ENCODE measurements at regions not wholly inside any gene's neighbourhood (a gene's known extent, or its start where the extent isn't known, plus 50 kb on each side); places are given as distances from the start of the nearest gene placed in this dataset.

DNA sequence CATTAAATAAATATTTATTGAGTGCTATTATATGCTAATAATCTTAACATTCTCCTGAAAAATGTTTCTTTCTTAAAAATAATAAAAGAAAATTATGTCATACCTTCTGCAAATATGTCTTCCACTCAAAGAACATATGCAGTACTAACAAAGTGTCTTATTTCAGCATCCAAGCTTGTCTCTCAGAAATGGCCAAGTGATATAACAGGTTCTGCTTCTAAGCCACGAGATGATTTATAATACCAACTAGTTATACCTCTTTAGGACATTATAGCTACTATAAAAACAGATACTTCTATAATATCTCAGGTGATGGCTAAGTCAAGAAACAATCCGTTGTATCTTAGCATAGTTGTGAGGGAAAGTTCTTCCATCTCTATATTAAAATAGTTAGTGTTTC lies 128.1 kb upstream of the ARID2 start:
- TF ChIP-seq TAF1 (IDR thresholded peaks at IDR 0.05; ENCODE audit: borderline replicate concordance, insufficient read depth, low read length) (no peak), FOXP2 (optimal IDR thresholded peaks at IDR 0.05; ENCODE audit: borderline replicate concordance, extremely low read depth, extremely low read length, insufficient read depth) (no peak), SIN3A (IDR thresholded peaks at IDR 0.05; ENCODE audit: borderline replicate concordance, insufficient read depth, low read length) (no peak), POLR2AphosphoS5 (IDR thresholded peaks at IDR 0.05; ENCODE audit: low read depth, low read length) (no peak)
- TF ChIP-seq, protein P1, sequence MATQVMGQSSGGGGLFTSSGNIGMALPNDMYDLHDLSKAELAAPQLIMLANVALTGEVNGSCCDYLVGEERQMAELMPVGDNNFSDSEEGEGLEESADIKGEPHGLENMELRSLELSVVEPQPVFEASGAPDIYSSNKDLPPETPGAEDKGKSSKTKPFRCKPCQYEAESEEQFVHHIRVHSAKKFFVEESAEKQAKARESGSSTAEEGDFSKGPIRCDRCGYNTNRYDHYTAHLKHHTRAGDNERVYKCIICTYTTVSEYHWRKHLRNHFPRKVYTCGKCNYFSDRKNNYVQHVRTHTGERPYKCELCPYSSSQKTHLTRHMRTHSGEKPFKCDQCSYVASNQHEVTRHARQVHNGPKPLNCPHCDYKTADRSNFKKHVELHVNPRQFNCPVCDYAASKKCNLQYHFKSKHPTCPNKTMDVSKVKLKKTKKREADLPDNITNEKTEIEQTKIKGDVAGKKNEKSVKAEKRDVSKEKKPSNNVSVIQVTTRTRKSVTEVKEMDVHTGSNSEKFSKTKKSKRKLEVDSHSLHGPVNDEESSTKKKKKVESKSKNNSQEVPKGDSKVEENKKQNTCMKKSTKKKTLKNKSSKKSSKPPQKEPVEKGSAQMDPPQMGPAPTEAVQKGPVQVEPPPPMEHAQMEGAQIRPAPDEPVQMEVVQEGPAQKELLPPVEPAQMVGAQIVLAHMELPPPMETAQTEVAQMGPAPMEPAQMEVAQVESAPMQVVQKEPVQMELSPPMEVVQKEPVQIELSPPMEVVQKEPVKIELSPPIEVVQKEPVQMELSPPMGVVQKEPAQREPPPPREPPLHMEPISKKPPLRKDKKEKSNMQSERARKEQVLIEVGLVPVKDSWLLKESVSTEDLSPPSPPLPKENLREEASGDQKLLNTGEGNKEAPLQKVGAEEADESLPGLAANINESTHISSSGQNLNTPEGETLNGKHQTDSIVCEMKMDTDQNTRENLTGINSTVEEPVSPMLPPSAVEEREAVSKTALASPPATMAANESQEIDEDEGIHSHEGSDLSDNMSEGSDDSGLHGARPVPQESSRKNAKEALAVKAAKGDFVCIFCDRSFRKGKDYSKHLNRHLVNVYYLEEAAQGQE (IDR thresholded peaks at IDR 0.05; ENCODE audit: insufficient read depth in 1 of 2, low read depth in 2 of 2, low read length in 2 of 2), result no peak

DNA sequence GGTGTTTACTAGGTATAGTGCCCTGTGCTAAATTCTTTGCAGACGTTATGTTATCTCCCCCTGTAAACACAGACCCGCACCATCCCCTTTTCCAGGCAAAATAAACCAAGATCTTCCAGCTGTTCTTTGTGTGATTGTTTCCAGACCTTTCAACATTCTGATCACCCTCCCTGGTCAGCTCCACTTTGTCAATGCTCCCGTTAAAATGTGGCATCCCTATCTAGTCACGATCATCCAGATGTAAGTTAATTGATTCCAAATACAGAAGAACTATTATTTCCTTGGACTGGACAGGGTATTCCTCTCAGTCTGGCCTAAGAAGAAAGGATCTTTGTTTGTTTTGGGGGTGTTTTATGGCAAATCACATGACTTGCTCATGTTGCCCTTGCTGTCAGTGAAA lies 127.6 kb upstream of the ARID2 start:
- TF ChIP-seq POLR2AphosphoS5 (IDR thresholded peaks at IDR 0.05; ENCODE audit: low read depth, low read length) (no peak), TAF1 (IDR thresholded peaks at IDR 0.05; ENCODE audit: borderline replicate concordance, insufficient read depth, low read length) (no peak), FOXP2 (optimal IDR thresholded peaks at IDR 0.05; ENCODE audit: borderline replicate concordance, extremely low read depth, extremely low read length, insufficient read depth) (no peak), SIN3A (IDR thresholded peaks at IDR 0.05; ENCODE audit: borderline replicate concordance, insufficient read depth, low read length) (no peak)
- TF ChIP-seq, protein P1 (IDR thresholded peaks at IDR 0.05; ENCODE audit: insufficient read depth in 1 of 2, low read depth in 2 of 2, low read length in 2 of 2), result no peak

DNA sequence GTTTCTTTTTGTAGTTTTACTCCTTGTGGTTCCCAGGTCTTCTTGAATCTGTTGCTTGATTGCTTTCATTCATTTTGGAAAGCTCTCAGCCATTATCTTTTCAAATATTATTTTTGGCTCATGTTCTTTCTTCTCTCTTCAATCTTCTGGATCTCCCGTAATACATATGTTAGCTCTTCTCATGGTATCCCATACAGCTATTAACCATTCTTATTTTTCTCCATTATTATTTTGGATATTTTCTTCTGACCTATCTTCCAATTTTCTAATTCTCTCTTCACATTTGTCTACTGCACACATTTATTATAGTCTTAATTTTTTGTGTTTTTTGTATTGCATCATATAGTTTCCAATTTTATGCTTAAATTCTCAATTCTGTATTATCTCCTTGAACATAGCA lies 123.9 kb upstream of the ARID2 start:
- TF ChIP-seq, protein P1 (IDR thresholded peaks at IDR 0.05; ENCODE audit: insufficient read depth in 1 of 2, low read depth in 2 of 2, low read length in 2 of 2), result no peak
- TF ChIP-seq POLR2AphosphoS5 (IDR thresholded peaks at IDR 0.05; ENCODE audit: low read depth, low read length) (no peak), FOXP2 (optimal IDR thresholded peaks at IDR 0.05; ENCODE audit: borderline replicate concordance, extremely low read depth, extremely low read length, insufficient read depth) (no peak), TAF1 (IDR thresholded peaks at IDR 0.05; ENCODE audit: borderline replicate concordance, insufficient read depth, low read length) (no peak), SIN3A (IDR thresholded peaks at IDR 0.05; ENCODE audit: borderline replicate concordance, insufficient read depth, low read length) (no peak)

DNA sequence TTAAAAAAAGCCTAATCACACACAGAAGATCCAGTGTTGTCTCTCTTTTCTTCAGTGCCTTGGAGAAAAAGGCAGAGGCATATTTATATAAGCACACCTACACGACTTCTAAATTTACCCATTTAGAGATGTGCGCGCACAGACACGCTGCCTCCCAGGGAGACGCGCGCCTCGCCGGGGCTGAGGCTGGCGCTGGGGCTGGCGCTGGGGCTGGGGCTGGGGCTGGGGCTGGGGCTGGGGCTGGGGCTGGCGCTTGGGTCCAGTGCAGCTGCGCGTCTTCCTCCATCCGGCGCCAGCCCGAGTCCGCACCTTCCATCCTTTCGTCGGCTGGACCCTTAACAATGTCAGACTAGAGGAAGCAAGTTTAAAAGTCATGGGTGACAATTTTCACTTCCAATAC lies 118.4 kb upstream of the ARID2 start:
- TF ChIP-seq TAF1 (IDR thresholded peaks at IDR 0.05; ENCODE audit: borderline replicate concordance, insufficient read depth, low read length) (no peak), POLR2AphosphoS5 (IDR thresholded peaks at IDR 0.05; ENCODE audit: low read depth, low read length) (no peak), SIN3A (IDR thresholded peaks at IDR 0.05; ENCODE audit: borderline replicate concordance, insufficient read depth, low read length) (no peak)

DNA sequence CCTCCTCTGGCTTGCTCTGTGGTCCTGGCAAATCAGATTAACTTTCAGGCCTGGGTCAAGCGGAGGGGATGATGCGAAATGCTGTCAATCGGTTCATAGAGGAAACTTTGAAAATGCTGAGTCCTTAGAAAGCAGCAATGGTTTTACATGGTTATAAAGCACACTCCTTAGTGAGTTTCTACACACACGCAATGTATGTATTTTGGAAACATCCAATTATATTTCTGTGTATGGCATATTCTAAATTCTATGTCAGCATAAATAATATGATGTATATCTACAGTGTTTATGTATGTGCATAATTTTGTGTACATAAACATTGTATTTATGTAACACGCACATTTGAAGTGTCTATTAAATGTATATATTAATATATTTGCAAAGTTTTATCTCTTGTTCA lies 118.0 kb upstream of the ARID2 start:
- TF ChIP-seq FOXP2 (optimal IDR thresholded peaks at IDR 0.05; ENCODE audit: borderline replicate concordance, extremely low read depth, extremely low read length, insufficient read depth) (no peak), SIN3A (IDR thresholded peaks at IDR 0.05; ENCODE audit: borderline replicate concordance, insufficient read depth, low read length) (no peak), TAF1 (IDR thresholded peaks at IDR 0.05; ENCODE audit: borderline replicate concordance, insufficient read depth, low read length) (no peak), POLR2AphosphoS5 (IDR thresholded peaks at IDR 0.05; ENCODE audit: low read depth, low read length) (no peak)
- TF ChIP-seq, protein P1 (IDR thresholded peaks at IDR 0.05; ENCODE audit: insufficient read depth in 1 of 2, low read depth in 2 of 2, low read length in 2 of 2), result no peak

Data from PFSK-1 (cell line).